ENCODE measurements at regions not wholly inside any gene's neighbourhood (a gene's known extent, or its start where the extent isn't known, plus 50 kb on each side); places are given as distances from the start of the nearest gene placed in this dataset.

DNA sequence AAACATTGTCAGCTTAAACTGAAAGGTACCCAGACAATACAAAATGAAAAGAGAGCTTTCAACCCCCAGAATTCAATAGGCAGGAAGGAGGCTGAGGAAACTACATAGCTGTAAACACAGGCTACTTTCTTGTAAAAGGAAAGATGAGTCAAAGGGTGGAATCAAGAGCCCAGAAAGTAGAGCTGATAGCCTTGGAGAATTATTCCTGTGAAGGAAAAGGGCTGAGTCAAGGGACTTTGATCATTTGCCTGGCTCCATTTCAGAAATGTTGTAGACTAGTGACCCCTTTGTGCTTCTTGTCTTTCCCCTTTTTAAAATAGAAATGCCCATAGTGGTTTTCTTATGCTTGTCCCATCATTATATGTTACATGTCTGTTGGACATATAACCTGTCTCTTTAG lies 597.6 kb downstream of the ADGRL2 start:
- TF ChIP-seq, protein P1, sequence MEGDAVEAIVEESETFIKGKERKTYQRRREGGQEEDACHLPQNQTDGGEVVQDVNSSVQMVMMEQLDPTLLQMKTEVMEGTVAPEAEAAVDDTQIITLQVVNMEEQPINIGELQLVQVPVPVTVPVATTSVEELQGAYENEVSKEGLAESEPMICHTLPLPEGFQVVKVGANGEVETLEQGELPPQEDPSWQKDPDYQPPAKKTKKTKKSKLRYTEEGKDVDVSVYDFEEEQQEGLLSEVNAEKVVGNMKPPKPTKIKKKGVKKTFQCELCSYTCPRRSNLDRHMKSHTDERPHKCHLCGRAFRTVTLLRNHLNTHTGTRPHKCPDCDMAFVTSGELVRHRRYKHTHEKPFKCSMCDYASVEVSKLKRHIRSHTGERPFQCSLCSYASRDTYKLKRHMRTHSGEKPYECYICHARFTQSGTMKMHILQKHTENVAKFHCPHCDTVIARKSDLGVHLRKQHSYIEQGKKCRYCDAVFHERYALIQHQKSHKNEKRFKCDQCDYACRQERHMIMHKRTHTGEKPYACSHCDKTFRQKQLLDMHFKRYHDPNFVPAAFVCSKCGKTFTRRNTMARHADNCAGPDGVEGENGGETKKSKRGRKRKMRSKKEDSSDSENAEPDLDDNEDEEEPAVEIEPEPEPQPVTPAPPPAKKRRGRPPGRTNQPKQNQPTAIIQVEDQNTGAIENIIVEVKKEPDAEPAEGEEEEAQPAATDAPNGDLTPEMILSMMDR (IDR thresholded peaks at IDR 0.05) = no peak
- TF ChIP-seq POLR2A (IDR thresholded peaks at IDR 0.05) = no peak

Measured in Peyer's patch (tissue), 4 donors.